Stimulated activated CD8-positive, alpha-beta memory T cell treated with anti-CD3 and anti-CD28 coated beads, Interleukin-7, amount 100 ng/mL, for 1 hour (primary cell): ENCODE measurements at regions not wholly inside any gene's neighbourhood (a gene's known extent, or its start where the extent isn't known, plus 50 kb on each side); places are given as distances from the start of the nearest gene placed in this dataset.

Source experiments
- DNase-seq, 2 donors: peaks; one replicate each; pipeline ENCODE4 v3.0.0-alpha.2; 2020; ENCODE audit warnings: low read depth in 2 of 2

DNA sequence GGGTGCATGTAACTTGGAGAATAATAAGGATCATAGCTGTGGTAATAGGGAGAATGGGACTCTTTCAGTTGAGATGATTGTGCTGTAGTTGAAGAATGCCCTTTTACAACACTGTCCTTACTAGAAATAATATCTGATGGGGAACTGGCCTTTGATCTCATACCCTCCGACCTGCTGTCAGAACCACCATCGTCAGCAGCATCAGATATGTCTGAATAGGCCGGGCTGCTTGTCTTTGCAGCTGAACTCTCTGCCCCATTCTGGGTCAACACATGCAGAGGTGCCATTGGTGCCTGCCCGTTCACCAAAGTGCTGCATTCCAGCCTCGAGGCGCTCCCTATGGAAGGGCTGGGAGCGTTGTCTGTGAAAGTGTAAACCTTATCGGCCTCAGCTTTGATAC lies 99.1 kb downstream of the ZNF608 start:
- DNase-seq = no peak

DNA sequence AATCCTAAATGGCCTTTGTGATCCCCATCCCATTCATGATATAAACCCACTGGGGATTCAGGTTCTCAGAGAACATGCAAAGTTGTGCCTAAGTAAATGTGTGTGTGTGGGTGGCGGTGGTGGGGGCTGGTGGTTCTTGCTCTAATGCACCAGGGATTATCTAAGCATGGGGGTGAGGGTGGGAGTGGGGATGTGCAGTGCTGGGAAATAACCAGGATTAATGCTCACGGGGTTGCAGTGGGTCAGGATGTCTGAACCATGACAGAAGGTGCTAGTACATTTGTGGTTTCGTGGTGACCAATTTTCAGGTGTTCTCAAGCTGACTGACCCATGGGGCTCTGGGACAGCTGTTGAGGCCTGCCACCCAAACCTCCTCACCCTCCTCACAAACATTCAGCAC lies 101.0 kb downstream of the ZNF608 start:
- DNase-seq = no peak

DNA sequence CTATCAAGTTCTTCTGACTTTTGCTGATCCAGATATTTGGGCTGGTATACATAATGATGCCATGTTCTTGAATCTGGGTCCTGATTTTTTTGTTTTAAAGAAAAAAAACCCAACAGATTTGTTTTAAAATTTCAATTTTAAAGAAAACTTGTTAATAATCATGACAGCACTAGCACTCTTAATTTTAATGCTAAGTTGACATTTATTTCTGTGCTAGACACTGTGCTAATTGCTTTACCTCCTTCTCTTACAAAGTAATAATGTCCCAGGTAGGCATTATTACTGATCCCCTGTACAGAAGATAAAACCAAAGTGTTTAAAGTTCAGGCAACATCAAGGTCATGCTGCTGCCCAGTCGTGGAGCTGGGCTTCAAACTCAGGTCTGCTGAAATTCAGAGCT lies 101.9 kb downstream of the ZNF608 start:
- DNase-seq = no peak

GRCh38 chr5:124644138-124644537 lies 102.3 kb downstream of the ZNF608 start:
- DNase-seq = no peak

- DNase-seq = no peak
Measured at GRCh38 chr5:124643336-124643735, 103.1 kb downstream of the ZNF608 start.

DNA sequence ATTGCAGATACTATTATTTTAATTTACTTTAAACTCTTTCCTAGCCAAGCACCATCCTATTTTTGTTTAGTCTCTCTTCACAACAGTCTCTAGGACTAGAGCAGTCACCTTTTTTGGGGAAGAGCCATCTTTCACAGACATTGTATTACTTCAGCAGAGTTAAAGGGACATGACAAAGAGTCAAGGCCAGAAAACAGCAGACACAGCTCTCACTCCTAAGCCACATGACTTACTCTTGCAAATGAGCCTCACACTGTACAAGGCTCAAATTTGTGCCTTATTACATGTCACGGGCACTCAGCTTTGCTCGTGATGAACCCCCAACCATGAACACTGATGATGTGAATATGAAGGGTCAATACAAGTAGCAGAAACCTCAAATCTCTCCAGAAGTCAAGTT lies 104.3 kb downstream of the ZNF608 start:
- no peak for DNase-seq

- DNase-seq = no peak
Measured at GRCh38 chr5:124641154-124641792, 105.2 kb downstream of the ZNF608 start.

DNA sequence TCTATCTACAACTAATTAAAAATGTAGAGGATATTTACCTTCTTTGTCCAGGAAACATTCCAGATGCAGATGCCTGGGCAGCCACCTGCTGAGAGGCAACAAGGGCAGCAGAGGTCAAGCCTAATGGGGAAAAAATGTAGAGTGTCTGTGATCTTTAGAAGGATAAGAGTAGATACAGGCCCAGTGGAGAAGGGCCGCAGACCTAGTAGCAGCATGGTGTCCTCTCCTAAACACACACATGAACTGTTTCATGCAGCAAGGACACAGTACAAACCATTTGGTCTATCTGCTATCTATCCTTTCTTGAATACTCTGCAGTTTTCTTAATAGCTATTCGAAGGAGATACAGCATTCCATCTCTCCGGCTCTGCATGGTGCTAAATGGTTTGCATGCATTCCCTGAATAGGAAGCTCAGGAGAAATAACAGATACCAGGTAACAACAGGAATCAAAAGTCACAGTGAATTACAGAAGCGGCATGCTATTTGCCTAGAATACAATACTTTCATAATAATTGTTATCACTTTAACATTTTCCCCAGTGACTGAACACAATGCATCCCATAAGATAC lies 107.3 kb downstream of the ZNF608 start:
- no peak for DNase-seq

GRCh38 chr5:124637011-124637410 lies 109.4 kb downstream of the ZNF608 start:
- no peak for DNase-seq

- DNase-seq = no peak
Measured at GRCh38 chr5:124634741-124635323, 111.6 kb downstream of the ZNF608 start.

- DNase-seq = no peak
Measured at GRCh38 chr5:124634228-124634739, 112.2 kb downstream of the ZNF608 start.

- no peak for DNase-seq
Measured at GRCh38 chr5:124633209-124633608, 113.2 kb downstream of the ZNF608 start.

DNA sequence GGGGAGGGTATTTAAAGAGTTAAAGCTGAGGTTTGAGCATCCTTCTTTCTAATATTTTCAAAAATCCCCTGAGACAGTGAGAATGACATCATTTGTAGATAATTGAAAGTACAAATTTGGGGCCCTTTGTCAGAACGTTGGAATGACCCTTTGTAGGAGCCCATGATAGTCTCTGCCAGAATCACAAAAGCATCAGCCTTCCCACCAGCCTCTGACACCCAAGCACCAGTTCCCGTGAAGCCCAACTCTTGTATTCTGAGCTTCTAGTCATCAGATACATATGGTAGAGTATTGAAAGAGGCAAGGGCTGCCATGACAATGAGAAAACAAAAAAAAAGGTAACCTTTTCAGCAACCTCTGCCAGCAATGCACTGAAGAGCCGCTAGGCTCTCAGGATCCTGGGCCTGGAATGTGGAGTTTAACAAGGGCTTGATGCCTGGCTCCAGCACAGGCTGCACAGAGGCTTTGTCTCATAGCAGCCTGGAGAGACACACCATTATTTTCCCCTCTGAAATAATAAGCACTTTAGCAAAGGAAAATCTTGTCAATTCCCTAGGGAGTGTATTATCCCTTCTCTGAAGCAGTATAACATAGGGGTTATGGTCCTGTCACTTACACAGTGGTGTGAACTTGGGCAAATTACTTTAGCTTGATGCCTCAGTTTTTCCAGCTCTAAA lies 114.4 kb downstream of the ZNF608 start:
- no peak for DNase-seq

DNA sequence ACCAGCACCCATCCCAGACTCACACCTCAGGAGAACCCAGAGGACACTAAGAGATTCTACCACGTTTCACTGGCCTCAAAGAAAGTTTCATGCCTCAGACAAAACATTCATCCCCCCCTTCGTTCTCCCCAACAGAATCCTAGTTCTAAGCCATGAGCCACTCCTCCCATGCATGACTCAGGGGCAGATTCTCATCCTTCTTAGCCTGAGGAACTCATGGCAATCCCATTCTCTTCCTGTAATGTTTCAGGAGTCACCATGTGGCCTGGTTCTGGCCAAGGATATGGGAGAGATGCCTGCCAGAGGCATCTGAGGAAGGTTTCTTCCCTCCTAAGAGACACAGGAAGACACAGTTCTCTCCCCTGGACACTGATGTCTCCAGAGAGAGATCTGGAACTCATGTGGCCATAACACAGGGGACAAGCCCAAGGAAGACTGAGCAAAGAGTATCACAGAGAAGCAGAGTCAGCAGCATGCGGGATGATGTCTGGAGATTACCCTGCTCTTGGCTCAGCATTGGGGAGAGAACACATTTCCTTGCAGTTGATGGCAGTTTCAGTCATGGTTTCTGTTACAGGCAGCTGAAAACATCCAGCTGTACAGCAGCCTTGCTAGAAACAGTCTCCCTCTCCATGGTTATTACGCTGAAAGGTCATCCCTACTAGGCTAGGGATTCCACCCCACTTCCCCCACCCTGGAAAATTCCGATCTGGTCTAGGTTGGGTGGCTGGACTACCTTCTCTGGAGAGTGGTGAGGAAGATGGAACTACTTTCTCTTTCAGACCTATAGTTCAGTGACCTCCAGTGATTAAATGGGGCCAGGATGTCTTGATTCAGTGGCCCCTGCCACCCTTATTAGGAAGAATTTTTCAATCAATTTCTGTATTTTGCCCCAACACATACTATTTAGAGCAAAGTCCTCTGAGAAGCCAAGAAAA lies 115.4 kb downstream of the ZNF608 start:
- DNase-seq = no peak

DNA sequence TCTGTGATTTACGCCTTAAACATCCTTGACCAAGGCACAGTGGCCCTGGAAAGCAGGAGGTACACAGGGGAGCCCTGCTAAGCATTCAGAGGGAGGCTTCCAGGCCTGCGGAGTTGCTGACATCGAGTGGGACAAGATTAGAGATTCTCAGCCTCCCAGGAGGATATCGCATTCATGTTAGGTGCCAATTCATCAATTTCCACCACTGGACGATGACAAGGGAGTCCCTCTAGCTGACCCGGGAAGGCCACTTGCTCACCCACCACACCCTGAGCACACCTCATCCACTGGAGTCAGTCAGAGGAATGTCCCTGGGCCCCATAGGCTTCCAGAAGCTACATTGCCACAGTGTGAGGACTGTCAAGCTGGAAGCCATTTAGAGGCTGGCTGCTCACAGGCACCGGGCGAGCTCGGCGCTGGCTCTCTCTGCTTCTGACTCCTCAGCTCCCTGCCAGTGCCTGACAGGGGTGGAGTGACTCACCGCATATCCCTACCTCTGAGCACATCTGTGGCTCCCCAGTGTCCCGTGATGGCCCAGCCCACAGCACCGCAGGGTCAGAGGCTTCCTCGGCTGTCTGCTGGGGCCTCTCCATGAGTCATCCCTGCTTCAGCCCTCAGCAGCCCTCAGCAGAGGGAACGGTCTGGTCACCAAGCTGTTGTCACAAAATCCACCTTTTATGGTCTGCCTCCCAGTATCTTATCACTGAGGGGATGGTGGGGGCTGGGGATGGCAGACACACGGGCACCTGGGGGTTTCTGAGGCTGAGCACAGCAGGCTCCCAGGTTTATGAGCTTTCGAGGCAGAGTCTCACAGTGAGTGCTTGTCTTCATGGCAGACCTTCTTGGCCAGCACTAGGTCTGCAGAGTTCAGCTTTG lies 117.5 kb downstream of the ZNF608 start:
- DNase-seq = no peak

DNA sequence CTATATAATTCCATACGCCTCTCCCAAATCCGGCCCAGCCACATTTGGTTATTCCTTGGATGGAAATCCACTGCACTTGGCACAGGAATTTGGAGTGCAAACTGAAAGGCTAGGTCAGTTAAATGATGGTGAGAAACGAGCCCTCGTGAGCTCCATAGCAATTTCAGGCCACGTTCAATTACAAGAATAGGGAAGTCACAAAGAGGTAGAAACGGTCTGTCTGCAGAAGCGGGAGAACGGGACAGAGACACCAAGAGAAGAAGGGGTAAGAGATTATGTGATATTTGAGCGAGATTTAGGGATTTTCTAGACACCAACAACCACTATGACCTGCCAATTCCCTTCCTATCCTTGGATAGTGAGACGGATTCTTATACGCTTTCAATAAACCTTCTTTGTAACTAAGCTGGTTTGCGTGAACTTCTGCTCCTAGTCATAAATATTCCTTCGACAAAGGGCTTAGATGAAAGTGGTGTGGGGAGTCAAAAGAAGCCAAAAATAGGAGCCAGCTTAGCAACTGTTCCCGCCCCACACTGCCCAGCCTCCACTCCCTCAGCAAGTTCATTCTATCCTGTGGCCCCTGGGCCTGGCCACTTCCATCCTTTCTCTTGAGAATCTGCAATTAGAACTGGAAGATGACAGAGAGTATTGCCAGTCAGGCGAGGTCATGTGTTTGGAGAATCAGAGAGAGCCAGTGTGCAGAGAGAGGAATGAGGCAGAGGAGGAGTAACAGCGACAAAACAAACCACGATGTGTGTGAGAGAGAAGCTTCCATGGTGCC lies 118.4 kb downstream of the ZNF608 start:
- DNase-seq = no peak

DNA sequence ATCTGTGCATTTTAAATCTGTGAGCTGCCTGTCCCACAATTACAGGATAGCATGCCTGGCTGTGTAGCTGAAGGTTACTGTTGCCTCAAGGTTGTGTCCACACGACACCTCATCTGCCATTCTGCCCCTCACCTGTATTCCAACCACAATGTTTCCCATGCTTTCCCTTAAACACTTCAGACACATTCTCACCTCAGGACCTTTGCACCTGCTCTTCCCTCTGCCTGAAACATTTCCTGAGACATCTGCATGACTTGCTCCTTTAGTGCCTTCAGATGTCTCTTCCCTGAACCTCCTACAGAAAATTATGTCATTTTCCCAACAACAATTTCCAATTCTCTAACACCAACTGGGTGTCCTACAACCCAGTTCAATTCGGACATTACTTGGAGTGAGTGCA lies 120.4 kb downstream of the ZNF608 start:
- no peak for DNase-seq

DNA sequence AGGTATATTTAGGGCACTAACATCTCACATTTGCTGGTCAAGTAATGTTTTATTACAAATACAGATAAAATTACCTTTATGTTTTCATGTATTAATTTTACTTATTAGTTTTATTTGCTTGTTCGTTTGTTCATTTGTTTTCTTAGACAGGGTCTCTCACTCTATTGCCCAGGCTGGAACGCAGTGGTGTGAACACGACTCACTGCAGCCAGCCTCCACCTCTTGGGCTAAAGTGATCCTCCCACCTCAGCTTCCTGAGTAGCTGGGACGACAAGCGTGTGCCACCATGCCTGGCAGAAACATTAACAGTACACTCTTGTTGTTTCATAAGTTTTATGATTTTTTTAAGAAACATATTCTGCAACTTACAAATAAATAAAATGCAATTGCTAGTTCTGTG lies 123.2 kb downstream of the ZNF608 start:
- DNase-seq = no peak

DNA sequence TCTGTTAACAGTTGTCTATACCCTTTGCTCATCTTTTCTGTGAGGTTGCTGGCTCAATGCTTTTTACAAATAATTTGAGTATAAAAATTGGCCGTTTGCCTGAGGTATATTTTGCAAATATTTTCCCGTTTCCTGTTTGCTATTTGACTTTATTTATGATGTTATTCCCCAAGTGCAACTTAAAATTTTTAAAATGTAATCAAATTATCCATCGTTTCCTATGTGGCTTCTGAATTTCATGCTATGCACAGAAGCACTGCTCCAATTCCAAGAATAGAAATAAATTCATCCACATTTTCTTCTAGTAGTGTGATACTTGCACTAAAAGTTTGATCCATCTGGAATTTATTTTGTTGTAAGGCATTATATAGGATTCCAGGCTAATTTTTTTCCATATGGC lies 123.6 kb downstream of the ZNF608 start:
- DNase-seq = no peak

DNA sequence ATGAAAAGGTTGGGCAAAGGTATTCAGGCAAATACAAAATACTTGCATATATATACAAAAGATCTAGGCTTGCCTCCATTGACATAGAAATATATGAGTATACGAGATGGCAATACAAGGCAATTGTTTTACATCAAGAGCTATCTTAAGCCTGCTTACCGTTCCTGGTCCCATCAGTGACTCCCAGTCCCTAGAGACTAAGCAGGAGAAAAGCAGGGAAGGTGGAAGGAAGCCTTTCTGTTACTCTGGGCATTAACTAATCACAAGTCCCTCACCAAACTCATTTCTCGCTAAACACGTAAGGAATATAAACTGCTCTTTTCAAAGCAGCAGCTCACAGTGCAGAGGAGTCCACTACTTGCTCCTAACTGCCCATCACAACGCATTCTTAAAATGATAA lies 125.2 kb downstream of the ZNF608 start:
- DNase-seq = no peak
